NCI-H460 (cell line): ENCODE measurements at regions not wholly inside any gene's neighbourhood (a gene's known extent, or its start where the extent isn't known, plus 50 kb on each side); places are given as distances from the start of the nearest gene placed in this dataset.

Source experiments
- DNase-seq: peaks from one replicate; pipeline ENCODE4 v3.0.0-alpha.2; 2016; ENCODE audit warnings: low read depth; ENCODE audit errors: extremely low read depth

DNA sequence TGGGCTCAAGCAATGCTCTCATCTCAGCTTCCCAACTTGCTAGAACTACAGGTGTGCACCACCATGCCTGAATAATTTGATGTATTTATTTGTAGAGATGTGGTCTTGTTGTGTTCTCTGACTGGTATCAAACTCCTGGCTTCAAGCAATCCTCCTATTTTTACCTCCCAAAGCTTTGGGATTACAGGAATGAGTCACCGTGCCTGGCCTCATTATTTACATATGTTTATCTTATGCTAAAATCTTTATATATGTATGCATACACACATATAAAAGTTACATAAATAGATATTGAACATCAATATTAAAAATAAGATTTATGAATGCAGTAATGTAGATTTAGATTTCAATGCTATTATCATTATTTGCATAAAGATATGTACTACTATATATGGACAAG is 1634.5 kb upstream of the LRRTM3 start:
- DNase-seq, result no peak

DNA sequence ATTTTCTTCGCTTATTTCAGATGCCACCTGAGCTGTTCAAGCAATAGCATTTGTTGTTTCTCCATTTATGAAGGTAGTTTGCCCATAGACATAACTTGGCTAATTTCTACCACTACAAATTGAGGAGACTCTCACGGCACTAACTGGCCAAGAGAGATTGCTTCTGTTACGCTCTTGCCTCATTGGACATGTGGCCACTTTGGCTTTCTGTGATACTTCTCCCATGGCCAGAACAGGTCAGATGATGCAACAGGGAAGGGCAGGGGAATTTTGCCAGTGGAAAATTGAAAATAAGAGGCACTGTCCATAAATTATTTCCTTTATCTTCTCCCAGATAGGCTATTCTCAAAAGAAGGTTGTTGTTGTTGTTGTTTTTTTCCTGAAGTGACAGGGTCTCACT is 1633.3 kb upstream of the LRRTM3 start:
- no peak for DNase-seq

GRCh38 chr10:65294329-65294728 is 1631.5 kb upstream of the LRRTM3 start:
- no peak for DNase-seq

DNA sequence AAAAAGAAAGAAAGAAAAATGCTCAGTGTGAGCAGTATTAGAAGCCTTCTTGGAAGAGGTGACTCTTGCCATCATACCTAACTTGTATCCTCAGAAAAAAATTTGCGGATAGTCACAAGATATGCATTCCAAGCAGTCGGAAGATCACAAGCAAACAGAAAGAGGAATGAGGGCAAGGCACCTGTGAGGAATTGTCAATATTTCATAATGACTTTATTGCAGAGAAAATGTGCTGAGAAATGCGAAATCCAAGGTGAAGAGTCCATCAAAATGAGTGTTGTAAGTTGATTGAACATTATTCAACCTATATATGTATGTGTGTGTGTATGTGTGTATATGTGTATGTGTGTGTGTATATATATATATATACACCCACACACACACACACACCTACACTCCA is 1624.7 kb upstream of the LRRTM3 start:
- DNase-seq, result no peak

DNA sequence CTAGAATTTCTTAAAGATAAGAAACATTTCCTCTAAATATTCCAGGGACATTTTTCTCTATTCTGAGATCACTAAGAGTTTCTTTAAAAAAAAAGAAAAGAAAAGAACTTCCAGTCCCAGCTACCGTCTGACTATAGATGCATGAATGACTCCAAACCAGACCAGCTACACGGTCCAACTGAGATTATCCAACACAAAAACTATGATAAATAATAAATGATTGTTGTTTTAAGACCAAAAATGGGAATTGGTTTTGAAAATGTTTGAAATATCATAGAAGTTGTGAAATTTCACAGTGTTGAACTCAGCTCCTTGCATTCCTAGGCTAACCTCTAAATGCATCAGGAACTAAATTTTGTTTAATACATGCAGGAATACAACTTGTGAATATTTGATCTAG is 1619.6 kb upstream of the LRRTM3 start:
- no peak for DNase-seq

DNA sequence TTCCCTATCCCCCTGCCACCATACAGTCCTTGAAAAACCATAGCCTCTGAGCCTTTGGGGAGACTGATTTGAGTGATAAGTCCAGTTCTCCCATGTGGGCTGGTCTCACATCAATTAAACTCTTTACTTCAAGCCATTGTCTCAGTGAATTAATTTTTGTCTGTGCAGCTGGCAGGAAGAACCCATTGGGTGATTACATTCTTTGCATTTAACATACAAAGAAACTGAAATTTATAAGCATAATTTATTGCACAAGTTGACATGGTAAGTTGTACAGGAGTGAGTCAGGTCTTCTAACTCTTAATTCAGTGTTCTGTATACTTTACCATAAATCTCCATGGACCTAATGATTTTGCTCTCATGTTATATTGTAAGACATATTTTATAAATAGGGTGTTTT is 1613.0 kb upstream of the LRRTM3 start:
- DNase-seq, result no peak

GRCh38 chr10:65313406-65313805 is 1612.4 kb upstream of the LRRTM3 start:
- DNase-seq, result no peak

DNA sequence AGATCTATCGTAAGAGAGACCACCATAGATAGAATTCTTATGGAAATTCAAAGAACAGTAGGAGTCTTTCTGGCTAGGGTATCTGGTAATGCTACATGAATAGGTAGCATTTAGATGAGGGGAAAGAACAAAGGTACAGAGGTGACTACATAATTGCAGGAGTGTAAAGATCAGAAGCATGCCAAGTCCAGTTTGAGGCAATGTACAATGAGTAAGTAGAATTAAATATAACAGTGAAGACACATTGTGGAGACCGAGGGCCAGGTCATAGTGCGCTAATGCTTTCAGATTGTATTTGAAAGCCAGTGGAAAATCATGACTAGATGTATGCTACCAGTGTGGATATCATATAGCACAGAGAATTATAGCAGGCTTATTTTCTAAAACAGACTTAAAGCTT is 1611.6 kb upstream of the LRRTM3 start:
- no peak for DNase-seq

DNA sequence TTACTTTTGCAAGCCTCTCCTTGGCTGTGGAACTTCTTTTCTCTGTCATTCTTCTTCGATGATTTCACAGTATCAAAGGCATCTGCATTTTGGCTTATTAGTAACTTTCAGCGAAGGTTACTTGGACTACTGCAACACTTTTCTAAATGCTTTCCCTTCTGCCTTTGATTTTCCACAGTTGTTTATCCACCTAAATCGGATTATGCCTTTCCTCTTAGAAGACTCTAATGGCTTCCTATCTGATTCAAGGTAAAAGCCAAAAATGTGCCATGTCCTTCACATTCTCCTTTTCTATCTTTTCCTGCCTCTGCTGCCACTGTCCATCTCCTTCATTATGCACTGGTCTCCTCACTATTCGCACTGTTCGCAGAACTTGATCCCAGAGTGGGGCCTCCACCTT is 1606.3 kb upstream of the LRRTM3 start:
- DNase-seq, result no peak

- DNase-seq, result peak; percentile 64
Measured at GRCh38 chr10:65320236-65321026, 1605.4 kb upstream of the LRRTM3 start.

GRCh38 chr10:65323802-65324201 is 1602.0 kb upstream of the LRRTM3 start:
- no peak for DNase-seq

DNA sequence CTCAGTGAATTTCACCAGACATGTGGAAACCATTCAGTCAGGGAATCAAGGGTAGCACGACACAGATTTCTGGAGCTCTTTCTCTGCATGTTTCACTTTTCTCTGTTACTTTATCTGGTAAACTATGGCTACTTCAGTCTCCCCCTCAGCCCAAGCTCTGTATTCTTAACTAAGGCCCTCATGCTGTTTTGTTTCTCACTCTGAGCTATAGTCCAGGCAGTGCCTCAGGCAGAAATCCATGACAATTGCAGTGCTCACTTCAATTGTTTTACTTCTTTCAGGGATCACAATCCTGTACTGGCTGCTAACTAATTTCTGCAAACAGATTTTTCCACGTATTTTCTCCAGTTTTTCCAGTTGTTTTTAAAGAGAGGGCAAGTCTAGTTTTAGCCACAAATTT is 1599.9 kb upstream of the LRRTM3 start:
- no peak for DNase-seq

DNA sequence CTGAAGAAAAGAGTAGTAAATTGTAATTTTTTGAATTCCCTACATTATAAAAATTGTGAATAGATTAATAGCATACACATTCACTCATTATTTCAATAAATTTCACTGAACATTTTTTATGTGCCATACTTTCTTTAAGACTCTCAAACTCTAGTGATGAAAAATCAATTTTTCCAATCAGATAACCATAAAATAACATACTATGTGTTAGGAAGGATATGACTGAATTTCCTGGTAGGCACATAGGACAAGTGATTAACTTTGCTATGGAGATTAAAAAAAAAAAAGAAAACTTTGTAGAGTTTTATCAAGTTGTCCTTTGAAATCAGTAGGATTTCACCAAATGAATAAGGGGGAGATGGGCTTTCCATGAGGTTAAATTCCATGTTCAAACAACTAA is 1597.3 kb upstream of the LRRTM3 start:
- no peak for DNase-seq

DNA sequence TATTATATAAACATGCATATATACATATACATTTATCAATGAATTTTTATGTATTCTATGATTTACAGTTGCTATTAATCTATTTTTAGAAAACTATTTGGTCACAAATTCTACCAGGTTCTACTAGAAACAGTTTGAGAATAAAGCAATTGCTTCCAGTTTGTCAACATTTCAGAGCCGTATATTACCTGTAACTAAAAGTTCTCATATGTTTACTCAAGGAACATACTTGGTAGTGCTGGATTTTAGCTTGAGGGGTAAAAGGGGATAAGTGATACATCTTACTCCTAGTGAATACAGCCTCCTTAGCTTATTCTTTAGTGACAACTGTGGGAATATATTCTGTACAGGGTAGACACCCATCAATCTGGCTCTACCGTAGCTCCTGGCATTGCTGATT is 1590.5 kb upstream of the LRRTM3 start:
- DNase-seq, result no peak

- DNase-seq, result no peak
Measured at GRCh38 chr10:65340340-65340739, 1585.5 kb upstream of the LRRTM3 start.

DNA sequence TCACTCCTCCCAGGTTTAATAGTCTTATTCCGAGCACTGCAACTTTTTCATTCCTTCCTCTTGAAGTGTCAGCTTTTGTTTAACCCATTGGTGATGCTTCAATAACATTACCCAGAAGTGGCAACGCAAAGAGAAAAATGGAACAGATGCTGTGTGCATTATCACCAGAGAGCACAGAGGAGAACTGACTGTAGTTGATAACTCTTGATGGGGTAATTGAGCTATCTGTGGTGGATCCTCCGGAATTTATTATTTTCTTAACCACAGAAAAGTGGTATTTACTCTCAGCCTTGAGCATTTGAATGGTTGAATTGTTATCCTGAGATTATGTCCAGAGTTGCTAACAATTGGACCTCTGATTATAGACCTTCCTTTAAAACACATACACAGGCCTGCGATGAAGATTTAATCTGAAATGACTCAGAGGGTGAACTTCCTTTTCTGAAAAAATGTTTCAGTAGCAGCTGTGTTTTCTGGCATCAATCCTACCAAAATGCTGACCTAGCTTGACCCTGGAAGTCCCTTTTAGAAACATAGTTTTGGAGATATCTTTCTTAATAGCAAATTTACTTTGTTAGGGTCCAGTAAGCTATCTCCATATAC is 1584.4 kb upstream of the LRRTM3 start:
- no peak for DNase-seq

DNA sequence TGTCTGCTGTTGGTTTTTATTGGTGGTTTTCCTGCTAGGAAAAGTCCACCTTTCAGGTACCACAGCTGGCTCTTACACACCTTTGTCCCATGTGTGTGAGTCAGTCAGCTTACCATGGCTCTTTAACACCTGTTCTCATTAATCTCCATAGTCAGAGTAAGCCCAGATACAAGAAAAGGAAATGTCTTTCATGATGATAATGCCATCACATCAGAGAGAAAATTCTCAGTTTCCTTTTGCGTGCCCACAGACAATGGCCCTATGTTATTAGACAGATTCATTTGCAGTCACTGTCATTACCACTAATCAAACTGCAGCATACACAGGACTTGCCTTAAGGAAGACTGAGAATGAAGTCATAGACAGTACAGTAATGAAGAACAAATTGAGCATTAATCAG is 1583.6 kb upstream of the LRRTM3 start:
- DNase-seq, result no peak

DNA sequence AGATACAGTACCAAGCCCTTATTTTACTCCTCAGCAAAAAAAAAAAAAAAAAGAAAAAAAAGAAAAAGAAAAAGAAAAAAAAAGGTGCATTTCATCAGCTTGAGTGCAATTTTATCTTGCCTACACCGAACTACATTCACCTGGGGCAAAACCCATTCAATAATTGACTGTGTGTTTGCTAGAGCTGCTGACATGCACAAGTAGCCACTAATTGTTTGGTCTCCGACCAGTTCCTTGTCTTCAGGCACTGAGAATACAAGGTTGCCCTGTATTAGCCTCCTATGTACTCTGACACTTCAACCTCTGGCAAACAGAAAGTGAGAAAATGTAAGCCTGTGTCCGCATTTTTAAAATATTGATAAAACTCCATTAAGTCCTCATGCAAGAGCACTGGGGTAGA is 1579.4 kb upstream of the LRRTM3 start:
- no peak for DNase-seq

DNA sequence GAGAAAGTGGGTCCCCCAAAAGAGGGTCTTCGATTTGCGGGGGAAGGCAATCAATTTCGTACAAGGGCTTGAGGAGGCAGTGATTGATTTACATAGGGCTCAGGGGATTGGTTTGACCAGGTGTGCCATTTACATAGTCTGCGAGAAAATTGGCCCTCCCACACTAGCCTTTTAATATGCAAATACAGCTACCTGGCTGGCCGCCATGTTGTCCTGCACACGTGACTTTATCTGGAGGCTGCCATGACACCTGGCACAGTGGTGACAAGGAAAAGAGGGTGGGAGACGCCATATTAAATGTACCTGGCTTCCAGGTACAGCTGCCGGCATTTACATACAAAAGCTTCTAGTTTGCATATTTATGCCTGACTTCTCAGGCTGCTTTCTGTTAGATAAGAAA is 1577.2 kb upstream of the LRRTM3 start:
- DNase-seq, result no peak

DNA sequence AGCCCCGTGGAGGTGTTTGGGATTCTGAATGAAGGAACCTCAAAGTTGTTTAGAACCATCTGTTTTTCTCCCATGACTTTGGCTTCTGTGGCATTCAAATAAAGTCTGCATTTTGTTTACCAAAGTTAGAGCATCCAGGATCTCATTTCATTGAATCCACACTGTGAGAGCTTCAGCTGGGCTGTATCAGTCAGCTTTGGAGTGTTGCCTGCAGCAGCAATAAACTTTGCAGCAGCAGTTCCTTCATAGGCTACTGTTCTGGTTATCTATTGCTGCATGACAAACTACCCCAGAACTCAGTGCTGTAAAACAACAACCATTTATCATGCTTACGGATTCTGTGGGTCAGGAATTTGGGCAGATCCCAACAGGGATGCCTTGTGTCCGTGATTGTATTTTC is 1575.2 kb upstream of the LRRTM3 start:
- DNase-seq, result no peak

DNA sequence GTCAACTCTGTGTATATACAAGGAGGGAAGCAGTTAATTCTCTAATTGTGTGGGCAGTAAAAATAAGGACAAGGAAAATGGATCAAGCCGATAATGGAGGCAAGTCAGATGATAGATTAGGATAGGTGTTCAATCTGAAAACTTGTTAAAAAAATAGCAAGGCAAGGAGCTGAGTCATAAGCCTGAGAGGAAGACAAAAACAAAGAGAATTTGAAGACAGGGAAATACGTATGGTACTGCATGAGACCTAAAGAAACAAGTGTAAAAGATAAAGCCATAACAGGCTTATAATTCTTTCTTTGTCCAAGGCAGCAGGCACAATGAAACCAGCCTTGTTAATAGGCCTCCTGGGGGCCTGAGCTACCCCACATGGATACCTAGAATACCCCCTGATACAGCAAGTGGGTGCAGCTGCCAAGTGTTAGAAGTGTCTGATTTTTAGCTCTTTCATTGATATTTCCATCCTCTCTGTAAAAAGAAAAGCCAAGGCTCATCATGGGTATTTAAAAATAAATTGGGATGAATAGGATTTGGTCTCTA is 1570.6 kb upstream of the LRRTM3 start:
- DNase-seq, result no peak

- DNase-seq, result peak; percentile 50
Measured at GRCh38 chr10:65358565-65358964, 1567.3 kb upstream of the LRRTM3 start.
